Prostate gland (tissue), 2 donors: ENCODE measurements at regions not wholly inside any gene's neighbourhood (a gene's known extent, or its start where the extent isn't known, plus 50 kb on each side); places are given as distances from the start of the nearest gene placed in this dataset.
A peak's percentile ranks its signal among the peaks of the same experiment; 100 is the strongest.

Source experiments
- DNase-seq: peaks from one replicate; pipeline ENCODE4 v3.0.0-alpha.2; 2019; ENCODE audit warnings: low spot score
- H3K27ac ChIP-seq, 2 donors: fragments of 200-600 bp; sonication (generic); 2 replicates each; pipeline ENCODE4 v1.5.1; 2017 to 2019
- H3K27me3 ChIP-seq: fragments of 200-600 bp; sonication (generic); replicated peaks from 2 replicates; pipeline ENCODE4 v1.5.1; 2019; ENCODE audit not compliant: insufficient read depth
- H3K36me3 ChIP-seq, 2 donors: fragments of 200-600 bp; sonication (generic); 1 replicate in 1 of 2; 2 replicates in 1 of 2; pipeline versions ENCODE4 v1.5.1 to v1.8.1; 2017 to 2019
- H3K4me1 ChIP-seq: fragments of 200-600 bp; sonication (generic); replicated peaks from 2 replicates; pipeline ENCODE4 v1.5.1; 2019
- H3K4me3 ChIP-seq, 2 donors: fragments of 200-600 bp; sonication (generic); 2 replicates each; pipeline ENCODE4 v1.5.1; 2017 to 2019
- H3K9me3 ChIP-seq: fragments of 200-600 bp; sonication (generic); 2 replicates; pipeline ENCODE4 v1.5.1; 2017
- CTCF ChIP-seq, 4 experiments: fragments of 200-600 bp in 2 of 4; fragments of 450-650 bp in 2 of 4; sonication (generic) in 2 of 4; IDR thresholded peaks; 1 replicate in 3 of 4; 2 replicates in 1 of 4; pipeline ENCODE4 v1.5.1; 2016 to 2019; ENCODE audit warnings: antibody characterized with exemption in 4 of 4, mild to moderate bottlenecking in 2 of 4, moderate library complexity in 2 of 4
- POLR2A ChIP-seq: fragments of 450-650 bp; IDR thresholded peaks from one replicate; pipeline ENCODE4 v1.6.1; 2016; ENCODE audit warnings: antibody characterized with exemption, mild to moderate bottlenecking
- POLR2AphosphoS5 ChIP-seq: sonication (generic); formaldehyde crosslinking; IDR thresholded peaks from one replicate; pipeline ENCODE4 v1.6.1; 2017; ENCODE audit warnings: antibody characterized with exemption
- WGBS: methylation state at CpG from one replicate; pipeline ENCODE4 v1.1.5; 2018; 5-methylcytosine and 5-hydroxymethylcytosine counted together
- intact Hi-C: fragments of 100-400 bp; cut with DNase I; formaldehyde crosslinking; loops from one replicate; pipeline ENCODE4 v1.14.2; 2022

- H3K27ac ChIP-seq: no peak overlapping the region
- no peak overlapping the region for H3K4me3 ChIP-seq
- DNase-seq: peak; percentile 9
- no peaks in the 10 kb centered on the region for H3K36me3 ChIP-seq
- no peaks in the 10 kb centered on the region for H3K9me3 ChIP-seq
- no peaks in the 10 kb centered on the region for H3K4me1 ChIP-seq
- no peaks in the 10 kb centered on the region for H3K27me3 ChIP-seq
- WGBS: 55% methylated on average over 5 of the region's 5 CpGs
- TF ChIP-seq POLR2A (no peak), CTCF (IDR thresholded peaks at IDR 0.05) (no peak), POLR2AphosphoS5 (no peak)
- intact Hi-C loops: no loop called here
These were observed 137.4 kb downstream of the BACH1 start for GRCh38 chr21:29436143-29436542.

- no peaks in the 10 kb centered on the region for H3K4me1 ChIP-seq
- no peaks in the 10 kb centered on the region for H3K36me3 ChIP-seq
- H3K27me3 ChIP-seq: no peaks in the 10 kb centered on the region
- H3K27ac ChIP-seq: no peak overlapping the region
- TF ChIP-seq CTCF (IDR thresholded peaks at IDR 0.05): no peak
- TF ChIP-seq POLR2AphosphoS5: no peak
- TF ChIP-seq POLR2A: no peak
- intact Hi-C loops: no loop called here
- no peak for DNase-seq
- no peaks in the 10 kb centered on the region for H3K9me3 ChIP-seq
- no peak overlapping the region for H3K4me3 ChIP-seq
- 68% methylated on average over 2 of the region's 2 CpGs for WGBS
These were observed 137.9 kb downstream of the BACH1 start for GRCh38 chr21:29436650-29437049.

- H3K27ac ChIP-seq: no peak overlapping the region
- no peaks in the 10 kb centered on the region for H3K27me3 ChIP-seq
- intact Hi-C loops: no loop called here
- DNase-seq: no peak
- no peak overlapping the region for H3K4me3 ChIP-seq
- no peaks in the 10 kb centered on the region for H3K9me3 ChIP-seq
- H3K4me1 ChIP-seq: no peaks in the 10 kb centered on the region
- H3K36me3 ChIP-seq: no peaks in the 10 kb centered on the region
- TF ChIP-seq POLR2A (no peak), POLR2AphosphoS5 (no peak), CTCF (IDR thresholded peaks at IDR 0.05) (no peak)
- 70% methylated on average over 3 of the region's 3 CpGs for WGBS
These were observed 142.9 kb downstream of the BACH1 start for GRCh38 chr21:29441651-29442050.

- Histone ChIP-seq H3K27me3 (no peaks in the 10 kb centered on the region), H3K9me3 (no peaks in the 10 kb centered on the region), H3K4me3 (no peak overlapping the region), H3K27ac (no peak overlapping the region), H3K4me1 (no peaks in the 10 kb centered on the region), H3K36me3 (no peaks in the 10 kb centered on the region)
- intact Hi-C loops: no loop called here
- no peak for TF ChIP-seq POLR2A
- TF ChIP-seq CTCF (IDR thresholded peaks at IDR 0.05): no peak
- TF ChIP-seq POLR2AphosphoS5: no peak
- no peak for DNase-seq
- WGBS: 92% methylated on average over 1 of the region's 1 CpG
These were observed 144.8 kb downstream of the BACH1 start for GRCh38 chr21:29443411-29444010.

- Histone ChIP-seq H3K9me3 (no peaks in the 10 kb centered on the region), H3K27me3 (no peaks in the 10 kb centered on the region), H3K36me3 (no peaks in the 10 kb centered on the region), H3K27ac (no peak overlapping the region), H3K4me3 (no peak overlapping the region), H3K4me1 (no peaks in the 10 kb centered on the region)
- 95% methylated on average over 4 of the region's 4 CpGs for WGBS
- intact Hi-C loops: no loop called here
- no peak for DNase-seq
- TF ChIP-seq POLR2AphosphoS5 (no peak), POLR2A (no peak), CTCF (IDR thresholded peaks at IDR 0.05) (no peak)
These were observed 150.0 kb downstream of the BACH1 start for GRCh38 chr21:29448766-29449165.
